ENCODE measurements at regions not wholly inside any gene's neighbourhood (a gene's known extent, or its start where the extent isn't known, plus 50 kb on each side); places are given as distances from the start of the nearest gene placed in this dataset.

GRCh38 chr13:39957868-39958677 lies 302.6 kb downstream of the COG6 start:
- no peak for TF ChIP-seq TAF1 (IDR thresholded peaks at IDR 0.05; ENCODE audit: borderline replicate concordance, insufficient read depth, low read length)
- no peak for TF ChIP-seq REST (IDR thresholded peaks at IDR 0.05; ENCODE audit: insufficient read depth in 1 of 2, low read depth in 2 of 2, low read length in 2 of 2)
- no peak for TF ChIP-seq SIN3A (IDR thresholded peaks at IDR 0.05; ENCODE audit: borderline replicate concordance, insufficient read depth, low read length)
- no peak for TF ChIP-seq POLR2AphosphoS5 (IDR thresholded peaks at IDR 0.05; ENCODE audit: low read depth, low read length)
- no peak for TF ChIP-seq FOXP2 (optimal IDR thresholded peaks at IDR 0.05; ENCODE audit: borderline replicate concordance, extremely low read depth, extremely low read length, insufficient read depth)

GRCh38 chr13:39959497-39960144 lies 304.2 kb downstream of the COG6 start:
- TF ChIP-seq SIN3A (IDR thresholded peaks at IDR 0.05; ENCODE audit: borderline replicate concordance, insufficient read depth, low read length) (no peak), POLR2AphosphoS5 (IDR thresholded peaks at IDR 0.05; ENCODE audit: low read depth, low read length) (no peak), TAF1 (IDR thresholded peaks at IDR 0.05; ENCODE audit: borderline replicate concordance, insufficient read depth, low read length) (no peak), REST (IDR thresholded peaks at IDR 0.05; ENCODE audit: insufficient read depth in 1 of 2, low read depth in 2 of 2, low read length in 2 of 2) (no peak)

GRCh38 chr13:39960191-39960590 lies 304.7 kb downstream of the COG6 start:
- TF ChIP-seq REST (IDR thresholded peaks at IDR 0.05; ENCODE audit: insufficient read depth in 1 of 2, low read depth in 2 of 2, low read length in 2 of 2) = no peak
- no peak for TF ChIP-seq POLR2AphosphoS5 (IDR thresholded peaks at IDR 0.05; ENCODE audit: low read depth, low read length)
- no peak for TF ChIP-seq TAF1 (IDR thresholded peaks at IDR 0.05; ENCODE audit: borderline replicate concordance, insufficient read depth, low read length)
- no peak for TF ChIP-seq SIN3A (IDR thresholded peaks at IDR 0.05; ENCODE audit: borderline replicate concordance, insufficient read depth, low read length)
- TF ChIP-seq FOXP2 (optimal IDR thresholded peaks at IDR 0.05; ENCODE audit: borderline replicate concordance, extremely low read depth, extremely low read length, insufficient read depth) = no peak

GRCh38 chr13:39961036-39961435 lies 305.6 kb downstream of the COG6 start:
- TF ChIP-seq TAF1 (IDR thresholded peaks at IDR 0.05; ENCODE audit: borderline replicate concordance, insufficient read depth, low read length) = no peak
- TF ChIP-seq REST (IDR thresholded peaks at IDR 0.05; ENCODE audit: insufficient read depth in 1 of 2, low read depth in 2 of 2, low read length in 2 of 2) = no peak
- no peak for TF ChIP-seq POLR2AphosphoS5 (IDR thresholded peaks at IDR 0.05; ENCODE audit: low read depth, low read length)
- TF ChIP-seq FOXP2 (optimal IDR thresholded peaks at IDR 0.05; ENCODE audit: borderline replicate concordance, extremely low read depth, extremely low read length, insufficient read depth) = no peak
- TF ChIP-seq SIN3A (IDR thresholded peaks at IDR 0.05; ENCODE audit: borderline replicate concordance, insufficient read depth, low read length) = no peak

All from PFSK-1 (cell line).